ENCODE measurements at regions not wholly inside any gene's neighbourhood (a gene's known extent, or its start where the extent isn't known, plus 50 kb on each side); places are given as distances from the start of the nearest gene placed in this dataset.

- TF ChIP-seq ZBTB11 (tag by site-specific recombination; conservative IDR thresholded peaks at IDR 0.05; ENCODE audit: low read depth) (no peak), ZNF416 (tag by site-specific recombination; IDR thresholded peaks at IDR 0.05) (no peak), ZNF596 (tag by site-specific recombination; IDR thresholded peaks at IDR 0.05) (no peak), TCF7L2 (IDR thresholded peaks at IDR 0.05; ENCODE audit: borderline replicate concordance, low read depth, low read length) (no peak)
- TF ChIP-seq, protein P1, sequence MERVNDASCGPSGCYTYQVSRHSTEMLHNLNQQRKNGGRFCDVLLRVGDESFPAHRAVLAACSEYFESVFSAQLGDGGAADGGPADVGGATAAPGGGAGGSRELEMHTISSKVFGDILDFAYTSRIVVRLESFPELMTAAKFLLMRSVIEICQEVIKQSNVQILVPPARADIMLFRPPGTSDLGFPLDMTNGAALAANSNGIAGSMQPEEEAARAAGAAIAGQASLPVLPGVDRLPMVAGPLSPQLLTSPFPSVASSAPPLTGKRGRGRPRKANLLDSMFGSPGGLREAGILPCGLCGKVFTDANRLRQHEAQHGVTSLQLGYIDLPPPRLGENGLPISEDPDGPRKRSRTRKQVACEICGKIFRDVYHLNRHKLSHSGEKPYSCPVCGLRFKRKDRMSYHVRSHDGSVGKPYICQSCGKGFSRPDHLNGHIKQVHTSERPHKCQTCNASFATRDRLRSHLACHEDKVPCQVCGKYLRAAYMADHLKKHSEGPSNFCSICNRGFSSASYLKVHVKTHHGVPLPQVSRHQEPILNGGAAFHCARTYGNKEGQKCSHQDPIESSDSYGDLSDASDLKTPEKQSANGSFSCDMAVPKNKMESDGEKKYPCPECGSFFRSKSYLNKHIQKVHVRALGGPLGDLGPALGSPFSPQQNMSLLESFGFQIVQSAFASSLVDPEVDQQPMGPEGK (tag by site-specific recombination; IDR thresholded peaks at IDR 0.05), result no peak
- TF ChIP-seq, protein P2, sequence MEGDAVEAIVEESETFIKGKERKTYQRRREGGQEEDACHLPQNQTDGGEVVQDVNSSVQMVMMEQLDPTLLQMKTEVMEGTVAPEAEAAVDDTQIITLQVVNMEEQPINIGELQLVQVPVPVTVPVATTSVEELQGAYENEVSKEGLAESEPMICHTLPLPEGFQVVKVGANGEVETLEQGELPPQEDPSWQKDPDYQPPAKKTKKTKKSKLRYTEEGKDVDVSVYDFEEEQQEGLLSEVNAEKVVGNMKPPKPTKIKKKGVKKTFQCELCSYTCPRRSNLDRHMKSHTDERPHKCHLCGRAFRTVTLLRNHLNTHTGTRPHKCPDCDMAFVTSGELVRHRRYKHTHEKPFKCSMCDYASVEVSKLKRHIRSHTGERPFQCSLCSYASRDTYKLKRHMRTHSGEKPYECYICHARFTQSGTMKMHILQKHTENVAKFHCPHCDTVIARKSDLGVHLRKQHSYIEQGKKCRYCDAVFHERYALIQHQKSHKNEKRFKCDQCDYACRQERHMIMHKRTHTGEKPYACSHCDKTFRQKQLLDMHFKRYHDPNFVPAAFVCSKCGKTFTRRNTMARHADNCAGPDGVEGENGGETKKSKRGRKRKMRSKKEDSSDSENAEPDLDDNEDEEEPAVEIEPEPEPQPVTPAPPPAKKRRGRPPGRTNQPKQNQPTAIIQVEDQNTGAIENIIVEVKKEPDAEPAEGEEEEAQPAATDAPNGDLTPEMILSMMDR (tag by site-specific recombination; IDR thresholded peaks at IDR 0.05), result no peak
These were observed 664.0 kb upstream of the ARGLU1 start for GRCh38 chr13:107231944-107232343.
